BJ (cell line): ENCODE measurements at regions not wholly inside any gene's neighbourhood (a gene's known extent, or its start where the extent isn't known, plus 50 kb on each side); places are given as distances from the start of the nearest gene placed in this dataset.
"Not testable (repeated sequence)": the region's sequence is repeated elsewhere in the genome, so short reads cannot be mapped to it uniquely, and the experiment has no call there.

ENCODE experiments used
- CTCF ChIA-PET: fragments of 350-600 bp; formaldehyde crosslinking; extraction: SDS; loops from one replicate; lab custom pipeline; 2021; ENCODE audit warnings: antibody characterized with exemption, inconsistent platforms; lab: Yijun Ruan, JAX
- POLR2A ChIA-PET: fragments of 300-600 bp; sonication (Branson Sonifier 250); formaldehyde crosslinking; extraction: SDS; loops from one replicate; lab custom pipeline; 2021; ENCODE audit warnings: antibody characterized with exemption; lab: Charles Lee
- DNase-seq: peaks from one replicate; pipeline ENCODE4 v3.0.0-alpha.2; 2011; ENCODE audit warnings: low read depth
- H3K27me3 ChIP-seq: 2 replicates; pipeline ENCODE4 v1.6.0; 2011; ENCODE audit warnings: low read length; ENCODE audit not compliant: control insufficient read depth, insufficient read depth
- H3K36me3 ChIP-seq: 2 replicates; pipeline ENCODE4 v1.5.1; 2011; ENCODE audit warnings: low read length; ENCODE audit not compliant: control insufficient read depth, insufficient read depth
- H3K4me3 ChIP-seq: 2 replicates; pipeline ENCODE4 v1.5.1; 2011; ENCODE audit warnings: low read depth, mild to moderate bottlenecking, control low read depth, low read length
- TF ChIP-seq, protein P1 (sequence below): IDR thresholded peaks from 2 replicates; pipeline ENCODE4 v1.5.1; 2011; ENCODE audit warnings: low read depth, mild to moderate bottlenecking, control low read depth, inconsistent platforms, low read length, moderate library complexity; ENCODE audit not compliant: insufficient read depth

DNA sequence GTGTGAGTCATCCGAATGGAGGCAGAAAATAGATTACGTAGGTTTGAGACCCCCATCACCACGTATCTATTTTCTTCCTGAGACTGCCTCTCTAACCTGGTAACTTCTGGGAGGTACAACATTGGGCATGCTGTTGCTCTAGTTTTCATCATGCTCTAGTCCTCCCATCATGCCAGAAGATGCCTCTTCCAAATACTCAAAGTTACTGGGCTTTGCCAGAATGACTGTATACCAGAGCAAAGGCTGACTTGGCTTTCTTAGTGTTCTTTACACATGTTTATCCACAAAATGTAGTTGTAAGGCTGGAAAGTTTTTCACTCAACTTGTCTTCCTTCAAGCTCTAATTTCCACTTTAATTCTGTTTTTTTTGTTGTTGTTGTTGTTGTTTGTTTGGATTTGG lies 370.5 kb downstream of the MDFIC start:
- CTCF ChIA-PET = no interaction called here
- Histone ChIP-seq H3K36me3 (no peaks in the 10 kb centered on the region), H3K4me3 (no peak overlapping the region), H3K27me3 (no peaks in the 10 kb centered on the region)
- no peak for DNase-seq
- POLR2A ChIA-PET = no interaction called here
- TF ChIP-seq, protein P1, sequence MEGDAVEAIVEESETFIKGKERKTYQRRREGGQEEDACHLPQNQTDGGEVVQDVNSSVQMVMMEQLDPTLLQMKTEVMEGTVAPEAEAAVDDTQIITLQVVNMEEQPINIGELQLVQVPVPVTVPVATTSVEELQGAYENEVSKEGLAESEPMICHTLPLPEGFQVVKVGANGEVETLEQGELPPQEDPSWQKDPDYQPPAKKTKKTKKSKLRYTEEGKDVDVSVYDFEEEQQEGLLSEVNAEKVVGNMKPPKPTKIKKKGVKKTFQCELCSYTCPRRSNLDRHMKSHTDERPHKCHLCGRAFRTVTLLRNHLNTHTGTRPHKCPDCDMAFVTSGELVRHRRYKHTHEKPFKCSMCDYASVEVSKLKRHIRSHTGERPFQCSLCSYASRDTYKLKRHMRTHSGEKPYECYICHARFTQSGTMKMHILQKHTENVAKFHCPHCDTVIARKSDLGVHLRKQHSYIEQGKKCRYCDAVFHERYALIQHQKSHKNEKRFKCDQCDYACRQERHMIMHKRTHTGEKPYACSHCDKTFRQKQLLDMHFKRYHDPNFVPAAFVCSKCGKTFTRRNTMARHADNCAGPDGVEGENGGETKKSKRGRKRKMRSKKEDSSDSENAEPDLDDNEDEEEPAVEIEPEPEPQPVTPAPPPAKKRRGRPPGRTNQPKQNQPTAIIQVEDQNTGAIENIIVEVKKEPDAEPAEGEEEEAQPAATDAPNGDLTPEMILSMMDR = no peak

DNA sequence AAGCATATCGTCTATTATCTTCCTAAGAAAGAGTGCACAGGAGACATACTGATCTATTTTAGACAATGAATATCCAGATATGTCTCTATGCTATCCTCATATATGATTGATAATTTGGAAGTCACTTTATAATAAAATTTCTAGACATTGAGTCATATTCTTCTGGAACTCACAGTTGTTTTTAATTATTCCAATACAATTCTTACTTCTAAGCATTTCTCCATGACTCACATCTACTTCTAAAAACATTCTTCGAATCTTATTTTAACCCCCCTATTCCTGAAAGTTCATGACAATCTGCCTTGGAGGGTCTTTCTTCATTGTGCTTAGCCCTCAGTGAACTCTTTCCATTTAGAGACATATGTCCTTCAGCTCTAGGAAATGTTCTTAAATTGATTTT lies 368.1 kb downstream of the MDFIC start:
- no peak for DNase-seq
- ChIA-PET POLR2A (no interaction called here), CTCF (no interaction called here)
- Histone ChIP-seq H3K27me3 (no peaks in the 10 kb centered on the region), H3K4me3 (no peak overlapping the region), H3K36me3 (no peaks in the 10 kb centered on the region)
- TF ChIP-seq, protein P1 = no peak

DNA sequence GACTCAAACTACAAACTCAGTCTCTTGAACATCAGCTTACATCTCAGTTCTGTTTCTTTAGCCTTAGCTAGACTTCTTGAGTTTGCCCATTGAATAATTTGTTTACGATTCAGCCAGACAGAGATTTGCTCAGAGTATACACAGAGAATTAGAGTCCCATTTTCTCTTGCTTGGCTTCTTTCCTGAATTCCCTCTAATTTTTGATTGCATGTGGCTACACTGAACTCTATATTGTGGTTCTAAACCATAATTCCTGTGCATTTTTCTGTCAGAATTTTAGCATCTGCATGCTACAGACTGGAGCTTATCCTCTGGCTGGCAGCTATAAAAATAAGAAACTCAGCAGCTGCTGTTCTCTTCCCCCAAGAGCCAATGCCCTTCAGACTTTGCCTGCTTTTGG lies 354.9 kb downstream of the MDFIC start:
- no peak for DNase-seq
- ChIA-PET CTCF (no interaction called here), POLR2A (no interaction called here)

DNA sequence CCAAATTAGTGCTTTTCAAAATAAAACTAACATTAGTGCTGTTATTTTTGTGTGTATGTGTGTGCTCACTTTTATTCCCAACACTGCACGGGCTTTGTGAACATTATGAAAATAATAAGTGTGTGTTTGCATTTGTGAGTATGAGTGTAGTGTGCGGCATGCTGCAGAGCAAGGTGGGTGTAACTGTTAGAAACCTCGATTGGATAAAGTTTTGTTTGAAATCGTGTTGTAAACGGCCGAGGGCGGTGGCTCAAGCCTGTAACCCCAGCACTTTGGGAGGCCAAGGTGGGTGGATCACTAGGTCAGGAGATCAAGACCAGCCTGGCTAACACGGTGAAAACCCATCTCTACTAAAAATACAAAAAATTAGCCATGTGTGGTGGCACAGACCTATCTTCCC lies 352.0 kb downstream of the MDFIC start:
- H3K27me3 ChIP-seq, H3K4me3 ChIP-seq, H3K36me3 ChIP-seq, CTCF ChIA-PET, DNase-seq: not testable (repeated sequence)
- POLR2A ChIA-PET = interaction anchor here (0.6 kb wide), 1 partner anchor 120 kb away, joined by 3 read pairs; no protein-coding TSS in a partner anchor

More for the DNA sequence above, 354.9 kb downstream of the MDFIC start:
- Histone ChIP-seq H3K4me3 (no peak overlapping the region), H3K36me3 (no peaks in the 10 kb centered on the region), H3K27me3 (no peaks in the 10 kb centered on the region)
- TF ChIP-seq, protein P1 = no peak

DNA sequence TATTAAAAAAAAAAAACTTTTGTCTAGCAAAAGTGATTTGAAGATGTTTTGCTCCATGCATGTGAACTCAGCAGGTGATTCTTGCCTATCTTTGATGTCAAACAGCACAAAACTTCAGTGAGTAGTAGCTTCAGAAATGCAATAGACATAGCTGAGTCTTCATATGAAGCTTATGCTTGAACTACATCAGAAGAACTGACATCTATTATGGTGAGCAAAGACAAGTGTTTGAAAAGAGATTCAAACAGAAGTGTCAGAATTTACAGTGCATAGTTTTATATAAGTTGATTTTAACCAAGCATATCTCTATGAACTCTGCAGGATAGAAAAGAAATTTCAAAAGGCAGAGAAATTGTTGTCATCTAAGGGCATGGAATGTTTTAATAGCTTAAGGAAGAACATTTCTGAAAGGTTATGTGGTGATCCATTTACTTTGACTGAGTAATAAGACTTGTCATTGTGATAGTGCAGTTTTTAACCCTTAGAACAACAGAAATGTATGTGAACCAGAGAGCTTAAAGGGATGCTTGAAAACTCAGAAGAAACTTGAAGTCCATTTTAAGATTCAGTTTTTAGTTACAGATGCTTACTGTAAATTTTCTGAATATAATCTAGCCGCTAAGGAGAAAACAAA lies 351.4 kb downstream of the MDFIC start:
- TF ChIP-seq, protein P1 = no peak
- CTCF ChIA-PET = interaction anchor here (0.7 kb wide), 1 partner anchor 16 kb away, joined by 3 read pairs; no protein-coding TSS in a partner anchor
- POLR2A ChIA-PET = interaction anchor here (0.6 kb wide), 2 partner anchors 120 to 459 kb away, joined by 3 read pairs; no protein-coding TSS in a partner anchor
- no peak for DNase-seq
- H3K27me3 ChIP-seq = no peaks in the 10 kb centered on the region
- H3K36me3 ChIP-seq = no peaks in the 10 kb centered on the region
- H3K4me3 ChIP-seq = no peak overlapping the region
